Muscle of leg (tissue), 3 donors: ENCODE measurements at regions not wholly inside any gene's neighbourhood (a gene's known extent, or its start where the extent isn't known, plus 50 kb on each side); places are given as distances from the start of the nearest gene placed in this dataset.
"Not testable (repeated sequence)": the region's sequence is repeated elsewhere in the genome, so short reads cannot be mapped to it uniquely, and the experiment has no call there.

Experiments
- DNase-seq: peaks from one replicate; pipeline ENCODE4 v3.0.0; 2013
- H3K27ac ChIP-seq: one replicate; pipeline ENCODE4 v1.5.1; 2013; ENCODE audit warnings: mild to moderate bottlenecking, low read length, control low read depth
- H3K27me3 ChIP-seq: one replicate; pipeline ENCODE4 v1.6.1; 2013; ENCODE audit warnings: low read length; ENCODE audit not compliant: control insufficient read depth, insufficient read depth
- H3K36me3 ChIP-seq: one replicate; pipeline ENCODE4 v1.6.1; 2013; ENCODE audit warnings: low read length; ENCODE audit not compliant: control insufficient read depth, insufficient read depth
- H3K4me1 ChIP-seq: one replicate; pipeline ENCODE4 v1.6.1; 2013; ENCODE audit warnings: low read length; ENCODE audit not compliant: control insufficient read depth, insufficient read depth
- H3K4me3 ChIP-seq: one replicate; pipeline ENCODE4 v1.5.1; 2013; ENCODE audit warnings: low read length, control low read depth
- H3K9me3 ChIP-seq: replicated peaks from 2 replicates; pipeline ENCODE4 v1.6.1; 2013; ENCODE audit warnings: low read depth, low read length; ENCODE audit not compliant: control insufficient read depth
- WGBS: methylation state at CpG from one replicate; pipeline ENCODE4 v1.1.5; 2013; ENCODE audit warnings: missing lambda C conversion rate; ENCODE audit not compliant: insufficient coverage; 5-methylcytosine and 5-hydroxymethylcytosine counted together

DNA sequence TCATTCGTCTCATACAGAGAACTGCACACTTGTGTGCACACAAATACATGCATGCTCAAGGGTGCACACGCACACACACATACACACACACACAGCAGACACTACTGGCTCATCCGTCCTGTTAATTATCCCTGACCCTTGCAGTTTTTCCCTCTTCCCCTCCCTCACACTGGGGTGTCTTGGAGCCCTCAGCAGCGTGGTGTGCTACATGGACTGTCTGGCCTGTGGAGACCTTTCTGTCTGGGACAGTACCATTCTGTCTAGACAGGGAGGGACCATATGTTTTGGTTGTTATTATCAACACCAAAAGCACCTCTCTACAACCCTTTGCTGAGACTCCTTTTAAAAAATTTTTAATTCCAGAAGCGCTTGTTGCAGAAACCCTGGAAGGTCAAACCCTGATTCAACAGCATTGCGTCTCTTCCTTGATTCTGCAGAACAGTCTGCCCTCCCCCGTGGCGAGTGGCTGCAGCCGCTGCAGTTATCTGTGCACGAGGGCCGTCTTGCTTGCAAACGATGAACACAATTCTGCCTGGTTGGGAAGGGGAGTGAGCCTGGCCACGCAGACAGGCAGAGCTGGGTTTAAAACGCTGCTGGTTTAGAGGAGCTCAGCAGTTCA, 374.0 kb downstream of the IRS2 start:
- H3K4me3 ChIP-seq: no peak overlapping the region
- 13% methylated on average over 9 of the region's 14 CpGs for WGBS

DNA sequence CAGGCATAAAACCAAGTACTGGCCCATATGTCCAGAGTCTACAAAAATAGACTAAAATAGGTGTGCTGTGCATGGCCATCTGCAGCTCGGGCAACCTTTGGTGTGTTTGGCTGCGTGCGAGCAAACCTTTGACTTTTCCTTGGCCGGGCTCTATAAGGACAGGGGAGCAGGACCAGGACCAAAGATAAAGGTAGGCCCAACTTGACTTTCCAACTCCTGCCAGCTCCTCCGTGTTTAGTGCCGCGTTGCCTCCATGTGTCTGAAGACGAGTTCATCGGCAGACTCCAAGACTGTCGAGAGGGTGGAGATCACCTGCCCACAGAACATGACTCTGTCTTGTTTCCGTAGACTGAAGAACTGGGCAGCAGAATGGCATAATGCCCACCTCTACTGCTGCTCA, 375.5 kb downstream of the IRS2 start:
- WGBS: 95% methylated on average over 11 of the region's 11 CpGs
- Histone ChIP-seq H3K9me3 (no peaks in the 10 kb centered on the region), H3K36me3 (no peaks in the 10 kb centered on the region), H3K4me3 (no peak overlapping the region), H3K27me3 (no peaks in the 10 kb centered on the region), H3K27ac (no peak overlapping the region), H3K4me1 (peaks cover 5% of the 10 kb centered on the region)
- no peak for DNase-seq

More for the DNA sequence above, 374.0 kb downstream of the IRS2 start:
- Histone ChIP-seq H3K27me3 (no peaks in the 10 kb centered on the region), H3K4me1 (peaks cover 5% of the 10 kb centered on the region), H3K9me3 (no peaks in the 10 kb centered on the region), H3K27ac (no peak overlapping the region), H3K36me3 (no peaks in the 10 kb centered on the region)
- DNase-seq: peak; percentile 77

DNA sequence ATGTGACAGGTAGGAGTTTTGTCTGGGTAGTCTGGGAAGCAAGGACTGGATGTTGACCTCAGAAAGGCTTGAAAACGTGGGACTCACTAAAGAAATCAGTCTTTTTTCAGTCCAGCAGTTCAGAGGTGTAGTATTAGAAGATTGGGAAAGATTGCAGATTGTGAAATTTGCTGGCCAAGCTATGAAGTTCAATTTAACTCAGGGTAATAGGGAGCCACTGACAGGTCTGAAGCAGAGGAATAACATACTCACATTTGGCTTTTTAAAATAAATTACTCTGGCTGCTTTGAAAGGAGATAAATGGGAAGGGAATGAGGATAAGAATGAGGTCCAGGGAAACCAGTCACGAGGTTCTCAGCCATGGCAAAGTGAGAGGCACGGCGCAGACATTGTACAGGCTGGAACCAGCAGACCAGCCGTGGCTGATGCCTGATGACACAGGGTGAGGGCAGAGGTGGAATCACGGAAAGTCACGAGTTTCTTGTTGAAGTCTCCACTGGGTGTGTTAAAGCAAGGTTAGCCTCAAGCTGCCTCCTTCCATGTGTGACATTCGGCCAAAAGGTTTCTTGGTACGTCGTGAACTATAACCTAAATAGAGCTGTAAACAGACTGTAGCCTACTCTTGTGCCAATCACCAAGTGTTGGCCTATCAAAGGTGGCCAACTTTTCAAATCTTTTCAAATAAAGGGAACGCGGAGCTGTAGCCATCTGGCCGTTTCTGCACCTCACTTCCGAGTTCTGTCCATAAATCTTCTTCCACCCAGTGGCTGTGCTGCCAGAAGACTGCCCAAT, 377.6 kb downstream of the IRS2 start:
- DNase-seq: no peak
- peaks cover 5% of the 10 kb centered on the region for H3K4me1 ChIP-seq
- no peak overlapping the region for H3K27ac ChIP-seq
- H3K4me3 ChIP-seq: no peak overlapping the region
- H3K27me3 ChIP-seq: no peaks in the 10 kb centered on the region
- peaks cover 2% of the 10 kb centered on the region for H3K9me3 ChIP-seq
- no peaks in the 10 kb centered on the region for H3K36me3 ChIP-seq
- WGBS: 73% methylated on average over 14 of the region's 14 CpGs

DNA sequence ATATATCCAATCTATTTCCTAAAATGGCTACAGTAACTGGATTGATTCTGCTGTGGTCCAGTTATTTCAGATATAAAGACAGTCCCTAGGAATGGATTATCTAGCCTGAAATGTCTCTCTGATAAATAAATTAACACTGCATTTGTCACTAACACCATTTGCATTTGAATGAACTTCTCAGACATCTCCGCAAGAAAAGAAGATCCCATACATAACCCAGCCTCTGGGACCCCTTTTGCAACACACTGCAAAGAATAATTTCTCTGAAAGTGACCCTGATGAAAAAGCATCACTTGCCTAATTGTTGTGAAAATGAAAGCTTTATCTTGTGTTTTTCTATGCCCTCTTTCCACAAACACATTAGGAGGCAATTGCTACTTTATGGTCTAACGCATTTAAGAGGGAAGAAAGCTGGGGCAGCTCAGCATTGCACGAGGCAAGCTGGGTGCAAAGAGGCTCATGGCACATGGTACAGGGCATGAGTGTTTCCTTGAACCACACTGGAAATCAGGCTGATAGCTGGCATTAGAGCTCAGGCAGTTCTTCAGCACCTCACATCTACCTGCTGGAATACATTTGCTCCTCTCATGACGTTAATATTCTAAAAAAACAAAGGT, 379.9 kb downstream of the IRS2 start:
- 54% methylated on average over 2 of the region's 4 CpGs for WGBS
- peaks cover 2% of the 10 kb centered on the region for H3K9me3 ChIP-seq
- DNase-seq: no peak

DNA sequence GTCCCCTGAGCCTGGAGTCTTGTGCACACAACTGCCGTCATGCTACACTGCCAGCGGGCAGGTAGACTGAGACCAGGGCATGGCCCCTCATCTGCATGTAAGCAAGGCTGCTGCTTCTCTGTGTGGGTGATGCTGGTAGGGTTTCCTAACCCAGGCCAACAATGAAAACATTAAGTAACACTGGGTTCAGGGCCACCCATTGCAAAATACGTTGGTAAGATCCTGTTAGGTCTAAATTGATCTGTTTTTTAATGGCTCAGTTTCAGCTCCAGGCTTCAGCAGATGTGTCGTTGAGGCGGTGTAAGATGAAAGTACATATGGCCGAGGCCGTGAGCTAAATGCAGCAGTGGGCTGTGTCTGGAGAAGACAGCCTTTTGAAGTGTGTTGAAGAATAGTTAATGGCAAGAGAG, 383.4 kb downstream of the IRS2 start:
- Histone ChIP-seq H3K9me3 (peaks cover 2% of the 10 kb centered on the region), H3K27ac (no peak overlapping the region), H3K4me3 (no peak overlapping the region), H3K36me3 (no peaks in the 10 kb centered on the region), H3K27me3 (no peaks in the 10 kb centered on the region), H3K4me1 (no peaks in the 10 kb centered on the region)
- no peak for DNase-seq
- 47% methylated on average over 7 of the region's 7 CpGs for WGBS

More for the DNA sequence above, 379.9 kb downstream of the IRS2 start:
- H3K4me3 ChIP-seq: no peak overlapping the region
- no peaks in the 10 kb centered on the region for H3K4me1 ChIP-seq
- H3K27me3 ChIP-seq: no peaks in the 10 kb centered on the region
- H3K36me3 ChIP-seq: no peaks in the 10 kb centered on the region
- H3K27ac ChIP-seq: no peak overlapping the region

DNA sequence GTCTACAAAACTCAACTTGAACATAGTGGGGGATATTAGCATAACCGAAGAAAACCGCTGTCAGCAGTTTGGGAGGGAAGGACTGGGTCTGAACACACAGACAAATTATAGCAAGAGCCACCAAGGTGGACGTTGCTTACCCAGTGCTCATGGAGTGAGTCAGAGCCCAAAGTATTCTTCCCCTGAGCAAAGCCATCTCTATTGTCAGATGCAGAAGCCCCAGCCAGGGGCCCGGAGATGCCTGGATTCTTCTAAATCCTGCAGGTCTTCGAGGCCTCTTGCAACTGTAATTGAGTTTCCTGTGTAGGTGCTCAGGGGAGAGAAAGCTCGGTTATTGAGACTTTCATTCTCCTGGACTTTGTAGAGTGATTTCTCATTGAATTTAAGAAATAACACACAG, 384.5 kb downstream of the IRS2 start:
- H3K4me1 ChIP-seq: no peaks in the 10 kb centered on the region
- WGBS: no CpG with 5 or more reads among the region's 6 CpGs
- no peaks in the 10 kb centered on the region for H3K27me3 ChIP-seq
- no peak overlapping the region for H3K4me3 ChIP-seq
- no peaks in the 10 kb centered on the region for H3K36me3 ChIP-seq
- DNase-seq: no peak
- peaks cover 2% of the 10 kb centered on the region for H3K9me3 ChIP-seq
- no peak overlapping the region for H3K27ac ChIP-seq

DNA sequence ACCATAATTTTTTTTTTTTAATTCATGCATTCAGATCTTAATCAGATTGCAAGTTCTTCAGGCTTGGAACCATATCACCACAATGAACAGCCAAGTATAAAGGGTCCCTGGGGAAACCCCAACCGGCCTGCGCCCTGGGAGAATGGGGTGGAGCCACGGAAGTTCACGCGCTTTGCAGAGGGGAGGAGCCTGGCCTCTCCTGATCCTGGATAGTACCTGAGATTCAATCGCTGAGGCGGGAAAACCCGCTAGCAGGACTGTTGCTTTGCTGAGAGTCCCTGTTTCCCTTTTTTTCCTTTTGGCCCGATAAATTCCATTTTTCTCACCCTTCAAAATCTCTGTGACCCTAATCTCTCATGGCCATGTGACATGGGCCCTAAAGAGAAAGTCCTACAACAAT, 385.1 kb downstream of the IRS2 start:
- WGBS: 88% methylated on average over 7 of the region's 9 CpGs
- no peak for DNase-seq
- Histone ChIP-seq H3K36me3 (no peaks in the 10 kb centered on the region), H3K9me3 (peaks cover 2% of the 10 kb centered on the region), H3K4me3 (no peak overlapping the region), H3K27me3 (no peaks in the 10 kb centered on the region), H3K27ac (no peak overlapping the region), H3K4me1 (no peaks in the 10 kb centered on the region)

DNA sequence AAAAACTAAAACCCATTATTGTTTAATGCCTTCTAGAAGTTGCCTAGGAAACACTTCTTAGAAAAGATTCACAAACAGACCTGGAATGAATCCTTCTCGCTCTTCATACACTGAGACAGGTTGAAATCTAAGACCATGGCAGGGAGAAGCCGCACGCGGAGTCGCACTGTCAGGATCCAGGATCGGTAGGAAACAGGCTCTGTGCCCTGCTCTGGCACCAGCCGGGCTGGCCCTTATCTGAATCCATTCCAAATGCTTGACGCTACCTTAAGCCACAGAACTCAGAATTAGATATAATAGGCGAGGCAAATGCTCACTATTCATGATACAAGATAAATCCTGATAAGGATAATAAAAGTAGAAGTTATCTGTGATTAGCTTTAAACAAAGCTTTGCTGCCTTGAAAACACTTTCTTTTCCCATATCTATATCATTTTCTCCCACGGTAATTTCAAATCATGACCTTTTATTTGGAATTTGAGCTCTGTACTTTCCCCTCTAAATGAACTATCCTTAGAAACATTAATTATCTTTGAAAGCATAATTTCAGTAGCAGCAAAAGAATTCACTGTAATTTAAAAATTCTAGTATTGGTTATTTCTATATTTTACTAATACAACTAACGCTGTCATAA, 385.6 kb downstream of the IRS2 start:
- Histone ChIP-seq H3K4me1 (no peaks in the 10 kb centered on the region), H3K27ac (no peak overlapping the region), H3K9me3 (peaks cover 2% of the 10 kb centered on the region), H3K36me3 (no peaks in the 10 kb centered on the region), H3K27me3 (no peaks in the 10 kb centered on the region), H3K4me3 (no peak overlapping the region)
- 89% methylated on average over 7 of the region's 11 CpGs for WGBS
- no peak for DNase-seq

DNA sequence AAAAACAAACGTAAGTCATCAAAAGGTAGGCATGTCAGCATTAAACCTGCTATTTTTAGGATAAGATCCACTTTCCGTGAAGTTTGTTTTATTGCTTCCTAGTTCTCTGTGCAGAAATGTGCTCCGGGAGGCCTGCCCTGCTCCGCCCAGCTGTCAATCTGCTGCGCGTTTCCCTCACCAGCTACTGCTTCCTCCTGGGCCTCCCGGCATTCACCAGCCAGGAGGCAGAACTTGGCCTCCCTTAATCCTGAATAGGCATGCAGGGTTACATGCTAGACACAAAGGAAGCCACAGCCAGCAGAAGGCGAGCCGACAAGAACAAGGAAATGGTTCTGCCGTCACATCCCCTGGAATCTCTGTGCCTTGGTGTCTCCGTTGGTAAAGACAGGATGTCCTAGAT, 386.2 kb downstream of the IRS2 start:
- Histone ChIP-seq H3K4me3 (no peak overlapping the region), H3K27ac (no peak overlapping the region), H3K36me3 (no peaks in the 10 kb centered on the region), H3K27me3 (no peaks in the 10 kb centered on the region), H3K9me3 (peaks cover 2% of the 10 kb centered on the region), H3K4me1 (no peaks in the 10 kb centered on the region)
- DNase-seq: no peak
- WGBS: 57% methylated on average over 10 of the region's 11 CpGs

DNA sequence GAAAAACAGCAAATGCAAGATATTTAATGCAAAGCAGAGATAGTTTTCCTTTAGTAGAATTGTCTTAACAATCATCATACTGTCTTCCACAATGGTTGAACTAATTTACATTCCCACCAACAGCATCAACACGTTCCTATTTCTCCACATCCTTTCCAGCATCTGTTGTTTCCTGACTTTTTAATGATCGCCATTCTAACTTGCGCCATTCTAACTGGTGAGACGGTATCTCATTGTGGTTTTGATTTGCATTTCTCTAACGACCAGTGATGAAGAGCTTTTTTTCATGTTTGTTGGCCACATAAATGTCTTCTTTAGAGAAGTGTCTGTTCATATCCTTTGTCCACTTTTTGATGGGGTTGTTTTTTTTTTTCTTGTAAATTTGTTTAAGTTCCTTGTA, 388.3 kb downstream of the IRS2 start:
- H3K27ac ChIP-seq, H3K27me3 ChIP-seq, H3K9me3 ChIP-seq, DNase-seq, H3K4me1 ChIP-seq, H3K36me3 ChIP-seq, H3K4me3 ChIP-seq: not testable (repeated sequence)
- WGBS: no CpG with 5 or more reads among the region's 5 CpGs
